Karpas-422 (cell line): ENCODE measurements at regions not wholly inside any gene's neighbourhood (a gene's known extent, or its start where the extent isn't known, plus 50 kb on each side); places are given as distances from the start of the nearest gene placed in this dataset.

Experiments
- DNase-seq: peaks from one replicate; pipeline ENCODE4 v3.0.0-alpha.2; 2015
- H2AFZ ChIP-seq: fragments of 200-600 bp; sonication (generic); 2 replicates; pipeline ENCODE4 v1.6.1; 2014; ENCODE audit warnings: antibody characterized with exemption, low read length, mixed read lengths
- H3K27ac ChIP-seq: fragments of 200-600 bp; sonication (generic); 2 replicates; pipeline ENCODE4 v1.5.1; 2014; ENCODE audit warnings: mild to moderate bottlenecking, low read length, moderate library complexity
- H3K27me3 ChIP-seq: fragments of 200-600 bp; sonication (generic); 2 replicates; pipeline ENCODE4 v1.6.1; 2014; ENCODE audit warnings: low read length, mixed read lengths
- H3K36me3 ChIP-seq: fragments of 200-600 bp; sonication (generic); 2 replicates; pipeline ENCODE4 v1.6.1; 2014; ENCODE audit warnings: low read length, mixed read lengths; ENCODE audit not compliant: insufficient read depth
- H3K4me1 ChIP-seq: fragments of 200-600 bp; sonication (generic); 2 replicates; pipeline ENCODE4 v1.6.1; 2014; ENCODE audit warnings: mild to moderate bottlenecking, low read length, mixed read lengths
- H3K4me2 ChIP-seq: fragments of 200-600 bp; sonication (generic); 2 replicates; pipeline ENCODE4 v1.6.1; 2014; ENCODE audit warnings: low read length, low read depth, mild to moderate bottlenecking; ENCODE audit not compliant: poor library complexity, severe bottlenecking
- H3K4me3 ChIP-seq: fragments of 200-600 bp; sonication (generic); 2 replicates; pipeline ENCODE4 v1.5.1; 2014; ENCODE audit warnings: mild to moderate bottlenecking, antibody characterized with exemption, low read length, mixed read lengths
- H3K79me2 ChIP-seq: fragments of 200-600 bp; sonication (generic); 2 replicates; pipeline ENCODE4 v1.6.1; 2014; ENCODE audit warnings: mild to moderate bottlenecking, low read length, mixed read lengths
- H3K9ac ChIP-seq: fragments of 200-600 bp; sonication (generic); 2 replicates; pipeline ENCODE4 v1.6.0; 2014; ENCODE audit warnings: low read length
- H3K9me2 ChIP-seq: fragments of 200-600 bp; sonication (generic), shearing (Covaris generic); replicated peaks from 2 replicates; pipeline ENCODE4 v1.6.0; 2014; ENCODE audit warnings: mild to moderate bottlenecking, low read length, moderate library complexity; ENCODE audit not compliant: insufficient read depth
- H3K9me3 ChIP-seq: fragments of 300-700, 200-600 bp; sonication (generic); 2 replicates; pipeline ENCODE4 v1.6.1; 2014; ENCODE audit warnings: low read length, mixed read lengths
- H4K20me1 ChIP-seq: fragments of 200-600 bp; sonication (generic); 2 replicates; pipeline ENCODE4 v1.6.1; 2014; ENCODE audit warnings: mild to moderate bottlenecking, antibody characterized with exemption, low read length, low read depth; ENCODE audit not compliant: insufficient read depth

- no peak overlapping the region for H3K4me2 ChIP-seq
- H2AFZ ChIP-seq = no peak overlapping the region
- no peaks in the 10 kb centered on the region for H3K9me2 ChIP-seq
- H3K4me1 ChIP-seq = no peaks in the 10 kb centered on the region
- H3K4me3 ChIP-seq = no peak overlapping the region
- no peaks in the 10 kb centered on the region for H3K27me3 ChIP-seq
- H3K36me3 ChIP-seq = no peaks in the 10 kb centered on the region
- no peak for DNase-seq
- no peaks in the 10 kb centered on the region for H4K20me1 ChIP-seq
- H3K9me3 ChIP-seq = no peaks in the 10 kb centered on the region
- no peak overlapping the region for H3K9ac ChIP-seq
- no peak overlapping the region for H3K27ac ChIP-seq
- no peaks in the 10 kb centered on the region for H3K79me2 ChIP-seq
Measured at GRCh38 chr5:87775228-87775627, 362.5 kb upstream of the CCNH start.

- Histone ChIP-seq H3K4me3 (no peak overlapping the region), H3K9me3 (no peaks in the 10 kb centered on the region), H3K9ac (no peak overlapping the region), H2AFZ (no peak overlapping the region), H3K9me2 (no peaks in the 10 kb centered on the region), H3K36me3 (no peaks in the 10 kb centered on the region), H3K79me2 (no peaks in the 10 kb centered on the region), H3K27ac (no peak overlapping the region), H4K20me1 (no peaks in the 10 kb centered on the region), H3K4me2 (no peak overlapping the region), H3K27me3 (no peaks in the 10 kb centered on the region), H3K4me1 (no peaks in the 10 kb centered on the region)
- no peak for DNase-seq
Measured at GRCh38 chr5:87774804-87775203, 362.1 kb upstream of the CCNH start.

- H3K79me2 ChIP-seq = no peaks in the 10 kb centered on the region
- H3K4me2 ChIP-seq = no peak overlapping the region
- H3K9me2 ChIP-seq = no peaks in the 10 kb centered on the region
- no peaks in the 10 kb centered on the region for H3K36me3 ChIP-seq
- no peaks in the 10 kb centered on the region for H3K4me1 ChIP-seq
- no peaks in the 10 kb centered on the region for H3K27me3 ChIP-seq
- no peak overlapping the region for H3K9ac ChIP-seq
- no peak for DNase-seq
- no peaks in the 10 kb centered on the region for H4K20me1 ChIP-seq
- H2AFZ ChIP-seq = no peak overlapping the region
- no peak overlapping the region for H3K27ac ChIP-seq
- H3K4me3 ChIP-seq = no peak overlapping the region
- no peaks in the 10 kb centered on the region for H3K9me3 ChIP-seq
Measured at GRCh38 chr5:87770601-87771121, 357.9 kb upstream of the CCNH start.

- H3K27me3 ChIP-seq = no peaks in the 10 kb centered on the region
- no peak for DNase-seq
- H3K36me3 ChIP-seq = no peaks in the 10 kb centered on the region
- H3K4me1 ChIP-seq = no peaks in the 10 kb centered on the region
- no peaks in the 10 kb centered on the region for H4K20me1 ChIP-seq
- H3K79me2 ChIP-seq = no peaks in the 10 kb centered on the region
- H3K9me2 ChIP-seq = no peaks in the 10 kb centered on the region
- H3K9me3 ChIP-seq = no peaks in the 10 kb centered on the region
- no peak overlapping the region for H3K9ac ChIP-seq
- no peak overlapping the region for H3K27ac ChIP-seq
- no peak overlapping the region for H2AFZ ChIP-seq
- H3K4me2 ChIP-seq = no peak overlapping the region
- no peak overlapping the region for H3K4me3 ChIP-seq
Measured at GRCh38 chr5:87770016-87770570, 357.4 kb upstream of the CCNH start.

GRCh38 chr5:87769157-87769556 lies 356.4 kb upstream of the CCNH start:
- no peaks in the 10 kb centered on the region for H3K27me3 ChIP-seq
- no peaks in the 10 kb centered on the region for H3K36me3 ChIP-seq
- H3K4me1 ChIP-seq = no peaks in the 10 kb centered on the region
- H3K4me2 ChIP-seq = no peak overlapping the region
- H3K9me3 ChIP-seq = no peaks in the 10 kb centered on the region
- no peak overlapping the region for H3K27ac ChIP-seq
- H3K9me2 ChIP-seq = no peaks in the 10 kb centered on the region
- no peak for DNase-seq
- no peak overlapping the region for H3K9ac ChIP-seq
- H3K79me2 ChIP-seq = no peaks in the 10 kb centered on the region
- no peak overlapping the region for H3K4me3 ChIP-seq
- H2AFZ ChIP-seq = no peak overlapping the region
- H4K20me1 ChIP-seq = no peaks in the 10 kb centered on the region

GRCh38 chr5:87768190-87768589 lies 355.5 kb upstream of the CCNH start:
- Histone ChIP-seq H3K9me3 (no peaks in the 10 kb centered on the region), H3K4me3 (no peak overlapping the region), H4K20me1 (no peaks in the 10 kb centered on the region), H3K9me2 (no peaks in the 10 kb centered on the region), H3K79me2 (no peaks in the 10 kb centered on the region), H3K36me3 (no peaks in the 10 kb centered on the region), H3K4me1 (no peaks in the 10 kb centered on the region), H3K27me3 (no peaks in the 10 kb centered on the region), H3K4me2 (no peak overlapping the region), H2AFZ (no peak overlapping the region), H3K27ac (no peak overlapping the region), H3K9ac (no peak overlapping the region)
- no peak for DNase-seq

- Histone ChIP-seq H3K79me2 (no peaks in the 10 kb centered on the region), H3K9me2 (no peaks in the 10 kb centered on the region), H3K4me1 (no peaks in the 10 kb centered on the region), H4K20me1 (no peaks in the 10 kb centered on the region), H3K9me3 (no peaks in the 10 kb centered on the region), H3K4me2 (no peak overlapping the region), H3K36me3 (no peaks in the 10 kb centered on the region), H3K9ac (no peak overlapping the region), H3K27me3 (no peaks in the 10 kb centered on the region), H2AFZ (no peak overlapping the region), H3K27ac (no peak overlapping the region), H3K4me3 (no peak overlapping the region)
- no peak for DNase-seq
Measured at GRCh38 chr5:87765009-87765408, 352.3 kb upstream of the CCNH start.

GRCh38 chr5:87762631-87763030 lies 349.9 kb upstream of the CCNH start:
- Histone ChIP-seq H3K79me2 (no peaks in the 10 kb centered on the region), H3K27ac (no peak overlapping the region), H3K9me2 (no peaks in the 10 kb centered on the region), H4K20me1 (no peaks in the 10 kb centered on the region), H3K4me1 (no peaks in the 10 kb centered on the region), H3K27me3 (no peaks in the 10 kb centered on the region), H3K9ac (no peak overlapping the region), H2AFZ (no peak overlapping the region), H3K36me3 (no peaks in the 10 kb centered on the region), H3K9me3 (no peaks in the 10 kb centered on the region), H3K4me2 (no peak overlapping the region), H3K4me3 (no peak overlapping the region)
- no peak for DNase-seq

GRCh38 chr5:87756951-87757350 lies 344.2 kb upstream of the CCNH start:
- Histone ChIP-seq H3K79me2 (no peaks in the 10 kb centered on the region), H3K9me2 (no peaks in the 10 kb centered on the region), H3K27me3 (no peaks in the 10 kb centered on the region), H3K9ac (no peak overlapping the region), H4K20me1 (no peaks in the 10 kb centered on the region), H3K4me1 (no peaks in the 10 kb centered on the region), H3K36me3 (no peaks in the 10 kb centered on the region), H2AFZ (no peak overlapping the region), H3K4me3 (no peak overlapping the region), H3K9me3 (no peaks in the 10 kb centered on the region), H3K27ac (no peak overlapping the region), H3K4me2 (no peak overlapping the region)
- DNase-seq = no peak
